CD4-positive, alpha-beta memory T cell (primary cell): ENCODE measurements at regions not wholly inside any gene's neighbourhood (a gene's known extent, or its start where the extent isn't known, plus 50 kb on each side); places are given as distances from the start of the nearest gene placed in this dataset.

Source experiments
- CTCF ChIA-PET: fragments of 350-600 bp; sonication (Branson Sonifier 250); formaldehyde crosslinking; loops from one replicate; lab custom pipeline; 2021; ENCODE audit warnings: inconsistent platforms; ENCODE audit not compliant: partially characterized antibody; lab: Charles Lee
- POLR2A ChIA-PET: fragments of 350-600 bp; sonication (Branson Sonifier 250); formaldehyde crosslinking; loops from one replicate; lab custom pipeline; 2021; ENCODE audit not compliant: partially characterized antibody; lab: Charles Lee
- DNase-seq, 5 donors: peaks; one replicate each; pipeline versions ENCODE4 v3.0.0 to v3.0.0-alpha.2; 2020 to 2022; ENCODE audit warnings: mixed read lengths in 1 of 5
- H3K27ac ChIP-seq: one replicate; pipeline ENCODE4 v1.7.0; 2013; ENCODE audit warnings: low read depth, low read length
- H3K27me3 ChIP-seq: 2 replicates; pipeline ENCODE4 v1.7.0; 2013; ENCODE audit warnings: mild to moderate bottlenecking, low read length, moderate library complexity; ENCODE audit not compliant: insufficient read depth
- H3K36me3 ChIP-seq: 2 replicates; pipeline ENCODE4 v1.7.0; 2013; ENCODE audit warnings: mild to moderate bottlenecking, low read length, moderate library complexity; ENCODE audit not compliant: insufficient read depth
- H3K4me1 ChIP-seq: 2 replicates; pipeline ENCODE4 v1.7.0; 2013; ENCODE audit warnings: mild to moderate bottlenecking, low read length, moderate library complexity; ENCODE audit not compliant: insufficient read depth
- H3K4me3 ChIP-seq, 2 donors: one replicate each; pipeline ENCODE4 v1.7.0; 2013; ENCODE audit warnings: low read length in 2 of 2, mild to moderate bottlenecking in 1 of 2
- H3K9me3 ChIP-seq, 2 donors: one replicate each; pipeline ENCODE4 v1.7.0; 2013; ENCODE audit warnings: low read length in 2 of 2, control low read depth in 1 of 2; ENCODE audit not compliant: control insufficient read depth in 1 of 2
- H3K27ac Mint-ChIP-seq, 7 donors: one replicate each; pipeline ENCODE4 v1.8.0; 2020 to 2021; ENCODE audit warnings: mixed read lengths in 7 of 7, mild to moderate bottlenecking in 6 of 7, inconsistent platforms in 3 of 7, moderate library complexity in 3 of 7
- H3K27me3 Mint-ChIP-seq, 2 donors: one replicate each; pipeline ENCODE4 v1.8.0; 2020 to 2021; ENCODE audit warnings: mixed read lengths in 2 of 2
- H3K36me3 Mint-ChIP-seq, 2 donors: one replicate each; pipeline ENCODE4 v1.8.0; 2020 to 2021; ENCODE audit warnings: mixed read lengths in 2 of 2, inconsistent platforms in 1 of 2, mild to moderate bottlenecking in 1 of 2
- H3K4me1 Mint-ChIP-seq, 4 donors: one replicate each; pipeline ENCODE4 v1.8.0; 2020 to 2021; ENCODE audit warnings: mixed read lengths in 4 of 4, mild to moderate bottlenecking in 1 of 4
- H3K4me3 Mint-ChIP-seq, 8 donors: one replicate each; pipeline ENCODE4 v1.8.0; 2020 to 2021; ENCODE audit warnings: mixed read lengths in 8 of 8, mild to moderate bottlenecking in 7 of 8, moderate library complexity in 6 of 8, inconsistent platforms in 3 of 8
- H3K9me3 Mint-ChIP-seq, 8 donors: one replicate each; pipeline ENCODE4 v1.8.0; 2020 to 2021; ENCODE audit warnings: mixed read lengths in 8 of 8, mild to moderate bottlenecking in 5 of 8, inconsistent platforms in 3 of 8, moderate library complexity in 1 of 8
- intact Hi-C: fragments of 100-400 bp; cut with micrococcal nuclease; formaldehyde crosslinking; loops from one replicate; pipeline ENCODE4 v1.15.1; 2023

DNA sequence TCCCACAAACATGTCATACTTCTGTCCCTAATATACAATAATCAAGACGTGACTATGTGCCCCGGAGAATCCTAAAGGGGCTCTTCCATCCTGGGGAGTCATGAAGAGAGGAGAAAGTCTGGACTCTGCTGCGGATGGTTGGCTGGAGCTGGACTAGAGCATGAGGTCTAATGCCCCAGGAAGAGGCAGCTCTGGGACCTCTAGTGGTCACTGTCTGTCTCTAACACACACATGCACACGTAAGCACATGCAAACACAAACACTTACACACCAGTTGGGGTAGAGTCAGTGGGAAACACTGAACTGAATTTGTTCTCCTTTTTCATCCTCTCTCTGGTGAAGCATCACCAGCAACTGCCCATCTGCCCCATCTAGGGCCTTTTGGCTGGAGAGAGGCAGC is 271.6 kb downstream of the TDRD15 start:
- Mint-ChIP-seq H3K27ac (no peak overlapping the region), H3K9me3 (peaks cover 0 to 4% (median 2%) of the 10 kb centered on the region in 8 donors), H3K4me1 (no peaks in the 10 kb centered on the region), H3K36me3 (no peaks in the 10 kb centered on the region), H3K4me3 (no peak overlapping the region), H3K27me3 (no peaks in the 10 kb centered on the region)
- Histone ChIP-seq H3K27ac (no peak overlapping the region), H3K36me3 (no peaks in the 10 kb centered on the region), H3K27me3 (no peaks in the 10 kb centered on the region), H3K9me3 (no peaks in the 10 kb centered on the region), H3K4me3 (no peak overlapping the region), H3K4me1 (no peaks in the 10 kb centered on the region)
- intact Hi-C loops, result no loop called here
- CTCF ChIA-PET, result no interaction called here
- DNase-seq, result no peak
- POLR2A ChIA-PET, result no interaction called here

- Histone ChIP-seq H3K4me3 (no peak overlapping the region), H3K4me1 (no peaks in the 10 kb centered on the region), H3K9me3 (no peaks in the 10 kb centered on the region), H3K36me3 (no peaks in the 10 kb centered on the region), H3K27ac (no peak overlapping the region), H3K27me3 (no peaks in the 10 kb centered on the region)
- no peak for DNase-seq
- ChIA-PET CTCF (no interaction called here), POLR2A (no interaction called here)
- Mint-ChIP-seq H3K27ac (no peak overlapping the region), H3K4me3 (no peak overlapping the region), H3K4me1 (no peaks in the 10 kb centered on the region), H3K9me3 (peaks cover 0 to 4% (median 2%) of the 10 kb centered on the region in 8 donors), H3K27me3 (no peaks in the 10 kb centered on the region), H3K36me3 (no peaks in the 10 kb centered on the region)
- intact Hi-C loops, result no loop called here
Observed at GRCh38 chr2:21396252-21396651, 272.5 kb downstream of the TDRD15 start.

GRCh38 chr2:21401022-21401698 is 277.4 kb downstream of the TDRD15 start:
- no peak overlapping the region for H3K27ac Mint-ChIP-seq
- ChIA-PET POLR2A (no interaction called here), CTCF (no interaction called here)
- H3K4me3 Mint-ChIP-seq, result no peak overlapping the region
- H3K9me3 Mint-ChIP-seq, result peaks cover 0 to 7% (median 2%) of the 10 kb centered on the region in 8 donors
- Histone ChIP-seq H3K27ac (no peak overlapping the region), H3K4me1 (no peaks in the 10 kb centered on the region), H3K4me3 (no peak overlapping the region), H3K9me3 (no peaks in the 10 kb centered on the region), H3K36me3 (no peaks in the 10 kb centered on the region), H3K27me3 (no peaks in the 10 kb centered on the region)
- H3K36me3 Mint-ChIP-seq, result no peaks in the 10 kb centered on the region
- intact Hi-C loops, result no loop called here
- no peak for DNase-seq
- no peaks in the 10 kb centered on the region for H3K27me3 Mint-ChIP-seq
- H3K4me1 Mint-ChIP-seq, result no peaks in the 10 kb centered on the region

GRCh38 chr2:21404137-21404536 is 280.4 kb downstream of the TDRD15 start:
- intact Hi-C loops, result no loop called here
- POLR2A ChIA-PET, result no interaction called here
- no peaks in the 10 kb centered on the region for H3K36me3 Mint-ChIP-seq

GRCh38 chr2:21404827-21405625 is 281.3 kb downstream of the TDRD15 start:
- DNase-seq, result no peak
- no peak overlapping the region for H3K27ac ChIP-seq
- H3K27me3 ChIP-seq, result no peaks in the 10 kb centered on the region
- no peaks in the 10 kb centered on the region for H3K36me3 ChIP-seq
- no peaks in the 10 kb centered on the region for H3K4me1 ChIP-seq
- no peak overlapping the region for H3K4me3 Mint-ChIP-seq
- intact Hi-C loops, result no loop called here
- H3K4me1 Mint-ChIP-seq, result no peaks in the 10 kb centered on the region
- no peaks in the 10 kb centered on the region for H3K27me3 Mint-ChIP-seq
- H3K4me3 ChIP-seq, result no peak overlapping the region
- no peaks in the 10 kb centered on the region for H3K9me3 ChIP-seq
- ChIA-PET CTCF (no interaction called here), POLR2A (no interaction called here)
- H3K27ac Mint-ChIP-seq, result no peak overlapping the region
- H3K36me3 Mint-ChIP-seq, result no peaks in the 10 kb centered on the region
- peaks cover 0 to 7% (median 0%) of the 10 kb centered on the region in 8 donors for H3K9me3 Mint-ChIP-seq

More at GRCh38 chr2:21404137-21404536, 280.4 kb downstream of the TDRD15 start:
- CTCF ChIA-PET, result no interaction called here
- Histone ChIP-seq H3K4me1 (no peaks in the 10 kb centered on the region), H3K4me3 (no peak overlapping the region), H3K9me3 (no peaks in the 10 kb centered on the region), H3K36me3 (no peaks in the 10 kb centered on the region), H3K27ac (no peak overlapping the region), H3K27me3 (no peaks in the 10 kb centered on the region)
- Mint-ChIP-seq H3K4me1 (no peaks in the 10 kb centered on the region), H3K9me3 (peaks cover 0 to 7% (median 0%) of the 10 kb centered on the region in 8 donors), H3K4me3 (no peak overlapping the region), H3K27ac (no peak overlapping the region), H3K27me3 (no peaks in the 10 kb centered on the region)
- no peak for DNase-seq

- no peaks in the 10 kb centered on the region for H3K36me3 Mint-ChIP-seq
- no peak for DNase-seq
- H3K9me3 Mint-ChIP-seq, result peaks cover 0 to 8% (median under 1%) of the 10 kb centered on the region in 8 donors
- Histone ChIP-seq H3K27me3 (no peaks in the 10 kb centered on the region), H3K9me3 (no peaks in the 10 kb centered on the region), H3K36me3 (no peaks in the 10 kb centered on the region), H3K4me3 (no peak overlapping the region), H3K27ac (no peak overlapping the region), H3K4me1 (no peaks in the 10 kb centered on the region)
- H3K27me3 Mint-ChIP-seq, result no peaks in the 10 kb centered on the region
- H3K27ac Mint-ChIP-seq, result no peak overlapping the region
- no peak overlapping the region for H3K4me3 Mint-ChIP-seq
- ChIA-PET POLR2A (no interaction called here), CTCF (no interaction called here)
- intact Hi-C loops, result no loop called here
- no peaks in the 10 kb centered on the region for H3K4me1 Mint-ChIP-seq
Observed at GRCh38 chr2:21406386-21406785, 282.6 kb downstream of the TDRD15 start.

DNA sequence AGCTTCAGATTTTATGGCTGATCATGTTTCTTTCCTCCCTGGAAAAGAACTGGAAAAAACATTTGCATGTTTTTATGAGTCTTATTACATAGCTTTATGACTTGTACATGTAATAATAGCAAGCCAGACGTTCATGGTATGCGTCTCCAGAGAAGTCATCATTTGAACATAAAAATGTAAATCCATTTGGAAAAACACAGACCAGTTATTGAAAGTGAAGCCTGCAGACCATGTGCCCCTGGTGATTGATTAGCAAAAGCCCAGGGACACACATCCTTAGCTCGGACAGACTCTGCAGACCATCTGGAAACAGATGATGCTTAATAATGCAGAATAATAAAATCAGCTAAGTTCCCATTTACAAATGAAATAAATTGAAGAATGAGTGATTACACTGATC is 283.1 kb downstream of the TDRD15 start:
- Histone ChIP-seq H3K36me3 (no peaks in the 10 kb centered on the region), H3K27ac (no peak overlapping the region), H3K27me3 (no peaks in the 10 kb centered on the region), H3K4me1 (no peaks in the 10 kb centered on the region), H3K9me3 (no peaks in the 10 kb centered on the region), H3K4me3 (no peak overlapping the region)
- CTCF ChIA-PET, result no interaction called here
- Mint-ChIP-seq H3K9me3 (peaks cover 0 to 11% (median under 1%) of the 10 kb centered on the region in 8 donors), H3K4me1 (no peaks in the 10 kb centered on the region), H3K27me3 (no peaks in the 10 kb centered on the region), H3K27ac (no peak overlapping the region), H3K36me3 (no peaks in the 10 kb centered on the region), H3K4me3 (no peak overlapping the region)
- POLR2A ChIA-PET, result no interaction called here
- intact Hi-C loops, result no loop called here
- no peak for DNase-seq
